ENCODE measurements at regions not wholly inside any gene's neighbourhood (a gene's known extent, or its start where the extent isn't known, plus 50 kb on each side); places are given as distances from the start of the nearest gene placed in this dataset.

GRCh38 chr11:90512846-90513245, 290.0 kb upstream of the CHORDC1 start:
- Histone ChIP-seq H3K9me3 (no peaks in the 10 kb centered on the region), H3K4me3 (no peak overlapping the region), H3K4me1 (no peaks in the 10 kb centered on the region)

GRCh38 chr11:90510839-90511238, 288.0 kb upstream of the CHORDC1 start:
- no peaks in the 10 kb centered on the region for H3K9me3 ChIP-seq
- H3K4me3 ChIP-seq = no peak overlapping the region
- TF ChIP-seq POLR2A (IDR thresholded peaks at IDR 0.05) (no peak), CTCF (IDR thresholded peaks at IDR 0.05) (no peak)
- H3K4me1 ChIP-seq = no peaks in the 10 kb centered on the region
- intact Hi-C loops (cut with DNase I; ENCODE audit: low total_unique reads) = no loop called here
- no peak overlapping the region for H3K27ac ChIP-seq
- H3K36me3 ChIP-seq = no peaks in the 10 kb centered on the region
- no peak for DNase-seq
- H3K27me3 ChIP-seq = no peaks in the 10 kb centered on the region

More at GRCh38 chr11:90512846-90513245, 290.0 kb upstream of the CHORDC1 start:
- no peaks in the 10 kb centered on the region for H3K36me3 ChIP-seq
- DNase-seq = no peak
- intact Hi-C loops (cut with DNase I; ENCODE audit: low total_unique reads) = no loop called here
- TF ChIP-seq CTCF (IDR thresholded peaks at IDR 0.05) (no peak), POLR2A (IDR thresholded peaks at IDR 0.05) (no peak)
- H3K27me3 ChIP-seq = no peaks in the 10 kb centered on the region
- no peak overlapping the region for H3K27ac ChIP-seq

GRCh38 chr11:90500922-90501568, 278.2 kb upstream of the CHORDC1 start:
- intact Hi-C loops (cut with DNase I; ENCODE audit: low total_unique reads) = no loop called here
- no peaks in the 10 kb centered on the region for H3K4me1 ChIP-seq
- no peak overlapping the region for H3K27ac ChIP-seq
- no peak for DNase-seq
- no peaks in the 10 kb centered on the region for H3K27me3 ChIP-seq
- no peaks in the 10 kb centered on the region for H3K36me3 ChIP-seq
- no peak for TF ChIP-seq POLR2A (IDR thresholded peaks at IDR 0.05)
- TF ChIP-seq CTCF (IDR thresholded peaks at IDR 0.05) = no peak
- no peak overlapping the region for H3K4me3 ChIP-seq
- H3K9me3 ChIP-seq = no peaks in the 10 kb centered on the region

- H3K4me1 ChIP-seq = no peaks in the 10 kb centered on the region
- no peak overlapping the region for H3K4me3 ChIP-seq
- intact Hi-C loops (cut with DNase I; ENCODE audit: low total_unique reads) = no loop called here
- H3K27ac ChIP-seq = no peak overlapping the region
- TF ChIP-seq CTCF (IDR thresholded peaks at IDR 0.05) = no peak
- TF ChIP-seq POLR2A (IDR thresholded peaks at IDR 0.05) = no peak
- H3K9me3 ChIP-seq = no peaks in the 10 kb centered on the region
- H3K36me3 ChIP-seq = no peaks in the 10 kb centered on the region
- H3K27me3 ChIP-seq = no peaks in the 10 kb centered on the region
- no peak for DNase-seq
These were observed 273.9 kb upstream of the CHORDC1 start for GRCh38 chr11:90496722-90497121.

- Histone ChIP-seq H3K36me3 (no peaks in the 10 kb centered on the region), H3K4me3 (no peak overlapping the region), H3K9me3 (no peaks in the 10 kb centered on the region), H3K4me1 (no peaks in the 10 kb centered on the region), H3K27me3 (no peaks in the 10 kb centered on the region), H3K27ac (no peak overlapping the region)
- TF ChIP-seq POLR2A (IDR thresholded peaks at IDR 0.05) = no peak
- TF ChIP-seq CTCF (IDR thresholded peaks at IDR 0.05) = no peak
- no peak for DNase-seq
- intact Hi-C loops (cut with DNase I; ENCODE audit: low total_unique reads) = no loop called here
These were observed 270.5 kb upstream of the CHORDC1 start for GRCh38 chr11:90493379-90493778.
